Activated CD4-positive, alpha-beta T cell treated with anti-CD3 and anti-CD28 coated beads for 48 hours (primary cell): ENCODE measurements at regions not wholly inside any gene's neighbourhood (a gene's known extent, or its start where the extent isn't known, plus 50 kb on each side); places are given as distances from the start of the nearest gene placed in this dataset.

Experiments used
- DNase-seq: peaks from one replicate; pipeline ENCODE4 v3.0.0-alpha.2; 2020

GRCh38 chr1:30417001-30417700 is 306.2 kb downstream of the MATN1 start:
- no peak for DNase-seq

- DNase-seq, result no peak
Measured at GRCh38 chr1:30416221-30416820, 307.1 kb downstream of the MATN1 start.

GRCh38 chr1:30415171-30415940 is 308.0 kb downstream of the MATN1 start:
- no peak for DNase-seq

GRCh38 chr1:30414851-30415165 is 308.6 kb downstream of the MATN1 start:
- no peak for DNase-seq

GRCh38 chr1:30414086-30414850 is 309.1 kb downstream of the MATN1 start:
- DNase-seq, result no peak

- DNase-seq, result no peak
Measured at GRCh38 chr1:30413606-30414005, 309.8 kb downstream of the MATN1 start.

- no peak for DNase-seq
Measured at GRCh38 chr1:30413111-30413440, 310.3 kb downstream of the MATN1 start.

- no peak for DNase-seq
Measured at GRCh38 chr1:30412241-30413110, 310.9 kb downstream of the MATN1 start.

GRCh38 chr1:30411206-30411605 is 312.2 kb downstream of the MATN1 start:
- no peak for DNase-seq

GRCh38 chr1:30410153-30410851 is 313.1 kb downstream of the MATN1 start:
- no peak for DNase-seq

GRCh38 chr1:30409476-30410152 is 313.8 kb downstream of the MATN1 start:
- no peak for DNase-seq

GRCh38 chr1:30407865-30408580 is 315.4 kb downstream of the MATN1 start:
- DNase-seq, result no peak

GRCh38 chr1:30406996-30407864 is 316.2 kb downstream of the MATN1 start:
- no peak for DNase-seq

GRCh38 chr1:30405631-30406212 is 317.7 kb downstream of the MATN1 start:
- no peak for DNase-seq

GRCh38 chr1:30405081-30405480 is 318.3 kb downstream of the MATN1 start:
- no peak for DNase-seq

- DNase-seq, result no peak
Measured at GRCh38 chr1:30404341-30404740, 319.0 kb downstream of the MATN1 start.

- no peak for DNase-seq
Measured at GRCh38 chr1:30403726-30404125, 319.7 kb downstream of the MATN1 start.

- no peak for DNase-seq
Measured at GRCh38 chr1:30403061-30403645, 320.2 kb downstream of the MATN1 start.

GRCh38 chr1:30402031-30402430 is 321.4 kb downstream of the MATN1 start:
- DNase-seq, result no peak
